T47D (cell line): ENCODE measurements at regions not wholly inside any gene's neighbourhood (a gene's known extent, or its start where the extent isn't known, plus 50 kb on each side); places are given as distances from the start of the nearest gene placed in this dataset.

Experiments
- DNase-seq, 2 experiments: peaks; one replicate each; pipeline versions ENCODE4 v3.0.0 to v3.0.0-alpha.2; 2011 to 2012; ENCODE audit warnings: low read depth in 1 of 2, low spot score in 1 of 2
- JUND ChIP-seq: IDR thresholded peaks from 2 replicates; pipeline ENCODE4 v1.6.1; 2012; ENCODE audit warnings: low read depth
- in situ Hi-C: cut with HindIII; loops from 2 replicates; pipeline ENCODE4 v1.10.0; 2016; ENCODE audit warnings: low sequenced_read_pairs, low pct_unique_long_range_greater_than_20kb

GRCh38 chr2:81542119-81542518 is 1237.6 kb upstream of the LRRTM1 start:
- no peak for TF ChIP-seq JUND
- in situ Hi-C loops = no loop called here
- DNase-seq = no peak

GRCh38 chr2:81529944-81530343 is 1225.4 kb upstream of the LRRTM1 start:
- in situ Hi-C loops = no loop called here
- no peak for TF ChIP-seq JUND

GRCh38 chr2:81528852-81529480 is 1224.4 kb upstream of the LRRTM1 start:
- no peak for DNase-seq
- TF ChIP-seq JUND = no peak
- in situ Hi-C loops = no loop called here

More at GRCh38 chr2:81529944-81530343, 1225.4 kb upstream of the LRRTM1 start:
- DNase-seq = no peak

GRCh38 chr2:81523344-81523743 is 1218.8 kb upstream of the LRRTM1 start:
- in situ Hi-C loops = no loop called here
- no peak for DNase-seq
- TF ChIP-seq JUND = no peak

GRCh38 chr2:81513328-81513727 is 1208.8 kb upstream of the LRRTM1 start:
- in situ Hi-C loops = no loop called here
- DNase-seq = no peak
- no peak for TF ChIP-seq JUND

GRCh38 chr2:81505586-81505985 is 1201.0 kb upstream of the LRRTM1 start:
- in situ Hi-C loops = no loop called here
- TF ChIP-seq JUND = no peak
- DNase-seq = no peak

GRCh38 chr2:81495556-81495955 is 1191.0 kb upstream of the LRRTM1 start:
- no peak for TF ChIP-seq JUND
- peak in 1 of 2 experiments; percentile 70 for DNase-seq
- in situ Hi-C loops = no loop called here

GRCh38 chr2:81483254-81483653 is 1178.7 kb upstream of the LRRTM1 start:
- in situ Hi-C loops = no loop called here
- TF ChIP-seq JUND = no peak

GRCh38 chr2:81481994-81482368 is 1177.4 kb upstream of the LRRTM1 start:
- DNase-seq = peak; percentile 38 to 93
- in situ Hi-C loops = no loop called here
- TF ChIP-seq JUND = no peak

More at GRCh38 chr2:81483254-81483653, 1178.7 kb upstream of the LRRTM1 start:
- no peak for DNase-seq

GRCh38 chr2:81481242-81481993 is 1176.9 kb upstream of the LRRTM1 start:
- DNase-seq = peak; percentile 40 to 90
- in situ Hi-C loops = no loop called here
- no peak for TF ChIP-seq JUND

- DNase-seq = no peak
- in situ Hi-C loops = no loop called here
- TF ChIP-seq JUND = no peak
These were observed 1162.5 kb upstream of the LRRTM1 start for GRCh38 chr2:81467096-81467495.

GRCh38 chr2:81462420-81462819 is 1157.9 kb upstream of the LRRTM1 start:
- TF ChIP-seq JUND = no peak
- DNase-seq = no peak
- in situ Hi-C loops = no loop called here

GRCh38 chr2:81445176-81445575 is 1140.6 kb upstream of the LRRTM1 start:
- TF ChIP-seq JUND = no peak
- in situ Hi-C loops = no loop called here
- DNase-seq = peak in 1 of 2 experiments; percentile 59
